Activated naive CD4-positive, alpha-beta T cell treated with anti-CD3 and anti-CD28 coated beads, Interleukin-2, amount 50 U/mL, for 16 hours (primary cell): ENCODE measurements at regions not wholly inside any gene's neighbourhood (a gene's known extent, or its start where the extent isn't known, plus 50 kb on each side); places are given as distances from the start of the nearest gene placed in this dataset.

ENCODE experiments used
- DNase-seq: peaks from one replicate; pipeline ENCODE4 v3.0.0-alpha.2; 2020

- no peak for DNase-seq
Observed at GRCh38 chr2:146038014-146038413, 1518.1 kb upstream of the ZEB2 start.

- no peak for DNase-seq
Observed at GRCh38 chr2:146037334-146037870, 1517.5 kb upstream of the ZEB2 start.

DNA sequence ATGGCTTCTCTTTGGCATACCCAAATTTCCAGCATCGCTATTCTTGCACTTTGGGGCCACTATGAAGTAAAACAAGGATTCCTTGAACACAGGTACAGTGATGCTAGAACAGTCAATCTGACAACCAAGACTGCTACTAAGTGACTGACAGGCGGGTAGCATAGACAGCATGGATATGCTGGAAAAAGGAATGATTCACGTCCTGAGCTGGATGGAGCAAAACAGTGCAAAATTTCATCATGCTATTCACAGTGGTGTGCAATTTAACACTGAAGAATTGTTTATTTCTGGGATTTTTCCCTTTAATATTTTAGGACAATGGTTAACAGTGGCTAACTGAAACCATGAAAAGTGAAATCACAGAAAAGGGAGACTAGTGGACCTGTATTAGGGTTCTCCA, 1511.2 kb upstream of the ZEB2 start:
- DNase-seq, result no peak

GRCh38 chr2:146027156-146027555, 1507.2 kb upstream of the ZEB2 start:
- no peak for DNase-seq

GRCh38 chr2:146025519-146025918, 1505.6 kb upstream of the ZEB2 start:
- no peak for DNase-seq

- no peak for DNase-seq
Observed at GRCh38 chr2:146024212-146024743, 1504.4 kb upstream of the ZEB2 start.

GRCh38 chr2:146004462-146004861, 1484.5 kb upstream of the ZEB2 start:
- no peak for DNase-seq

DNA sequence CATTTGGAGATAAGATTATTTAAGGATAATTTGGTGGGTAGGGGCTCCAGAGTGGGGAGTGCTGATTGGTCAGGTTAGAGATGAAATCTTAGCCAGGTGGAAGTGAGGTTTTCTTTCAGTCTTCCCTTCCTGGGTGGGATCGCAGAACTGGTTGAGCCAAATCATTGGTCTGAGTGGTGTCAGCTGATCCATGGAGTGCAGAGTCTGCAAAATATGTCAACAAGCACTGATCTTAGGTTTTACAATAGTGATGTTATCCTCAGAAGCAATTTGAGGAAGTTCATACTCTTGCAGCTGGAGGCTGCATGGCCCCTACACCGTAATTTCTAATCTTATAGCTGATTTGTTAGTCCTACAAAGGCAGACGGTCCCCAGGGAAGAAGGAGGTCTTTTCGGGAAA, 1483.4 kb upstream of the ZEB2 start:
- DNase-seq, result no peak

DNA sequence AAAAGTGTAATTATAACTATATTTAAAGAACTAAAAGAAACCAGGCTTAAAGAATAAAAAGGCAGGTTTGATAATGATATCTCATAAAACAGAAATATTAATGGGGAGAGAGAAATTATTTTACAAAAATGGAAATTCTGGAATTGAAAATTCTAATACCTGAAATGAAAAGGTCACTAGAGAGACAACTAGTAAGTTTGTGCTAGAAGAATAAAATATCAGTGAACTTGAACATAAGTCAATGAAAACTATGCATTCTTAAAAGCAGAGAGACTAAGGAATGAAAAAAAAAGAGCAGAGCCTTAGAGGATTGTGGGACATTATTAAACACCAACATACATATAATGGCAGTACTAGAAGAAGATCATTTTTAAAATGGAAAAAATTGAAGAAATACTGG, 1475.0 kb upstream of the ZEB2 start:
- no peak for DNase-seq

GRCh38 chr2:145992572-145992971, 1472.7 kb upstream of the ZEB2 start:
- no peak for DNase-seq

- DNase-seq, result no peak
Observed at GRCh38 chr2:145987793-145988192, 1467.9 kb upstream of the ZEB2 start.

GRCh38 chr2:145985517-145985916, 1465.6 kb upstream of the ZEB2 start:
- DNase-seq, result no peak

DNA sequence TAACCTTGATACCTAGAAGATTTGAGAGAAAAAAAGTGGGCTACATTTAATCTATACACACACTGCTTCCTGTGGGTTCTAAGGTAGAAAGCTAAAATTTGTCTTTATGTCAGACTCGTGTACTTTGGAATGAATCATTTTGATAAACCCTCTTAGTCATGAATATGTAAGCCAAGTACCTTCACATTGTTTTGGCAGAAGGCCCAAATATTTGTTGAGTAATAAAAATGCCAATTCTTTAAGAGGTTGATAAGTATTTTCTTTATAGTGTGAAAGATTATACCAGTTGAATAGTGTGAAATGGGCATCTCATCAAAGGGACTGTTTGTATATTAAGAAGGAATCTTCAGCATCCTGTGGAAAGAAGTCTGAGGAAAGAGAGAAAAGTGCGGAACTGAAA, 1464.7 kb upstream of the ZEB2 start:
- no peak for DNase-seq

DNA sequence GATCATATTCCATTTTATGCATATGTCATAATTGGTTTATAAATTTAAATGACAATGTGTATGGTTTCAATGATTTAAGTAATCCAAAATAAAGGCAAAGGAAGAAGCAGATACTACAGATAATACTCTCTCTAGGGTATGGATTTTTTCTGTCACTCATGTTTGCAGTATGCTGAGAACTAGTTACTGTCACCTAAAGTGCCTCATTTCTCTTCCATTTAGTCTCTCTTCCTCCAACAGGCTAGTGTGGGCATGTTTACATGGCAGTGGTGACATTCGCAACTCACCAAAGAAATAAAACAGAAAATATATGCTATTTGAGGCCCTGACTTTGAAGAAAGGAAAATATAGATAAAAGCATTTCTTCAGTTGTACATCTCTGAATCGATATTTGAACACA, 1460.4 kb upstream of the ZEB2 start:
- no peak for DNase-seq

DNA sequence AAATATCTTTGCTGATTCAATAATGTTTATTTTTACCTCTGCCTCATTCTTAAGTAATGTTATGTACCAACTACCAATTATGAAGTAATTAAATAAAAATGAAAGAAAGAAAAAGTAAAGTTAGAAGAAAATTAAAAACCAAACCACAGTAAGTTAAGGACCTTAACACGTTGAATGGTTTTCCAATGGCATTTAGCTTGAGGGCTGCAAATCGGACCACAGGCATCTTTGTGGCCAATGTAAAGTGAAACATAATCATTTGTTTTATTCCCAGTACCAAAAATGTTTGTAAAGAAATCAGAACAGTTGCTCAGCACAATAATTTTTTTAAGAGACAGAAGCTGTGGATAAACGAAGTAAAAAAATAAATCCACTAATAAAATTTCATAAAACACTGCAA, 1455.5 kb upstream of the ZEB2 start:
- DNase-seq, result no peak

GRCh38 chr2:145961846-145962245, 1441.9 kb upstream of the ZEB2 start:
- no peak for DNase-seq

DNA sequence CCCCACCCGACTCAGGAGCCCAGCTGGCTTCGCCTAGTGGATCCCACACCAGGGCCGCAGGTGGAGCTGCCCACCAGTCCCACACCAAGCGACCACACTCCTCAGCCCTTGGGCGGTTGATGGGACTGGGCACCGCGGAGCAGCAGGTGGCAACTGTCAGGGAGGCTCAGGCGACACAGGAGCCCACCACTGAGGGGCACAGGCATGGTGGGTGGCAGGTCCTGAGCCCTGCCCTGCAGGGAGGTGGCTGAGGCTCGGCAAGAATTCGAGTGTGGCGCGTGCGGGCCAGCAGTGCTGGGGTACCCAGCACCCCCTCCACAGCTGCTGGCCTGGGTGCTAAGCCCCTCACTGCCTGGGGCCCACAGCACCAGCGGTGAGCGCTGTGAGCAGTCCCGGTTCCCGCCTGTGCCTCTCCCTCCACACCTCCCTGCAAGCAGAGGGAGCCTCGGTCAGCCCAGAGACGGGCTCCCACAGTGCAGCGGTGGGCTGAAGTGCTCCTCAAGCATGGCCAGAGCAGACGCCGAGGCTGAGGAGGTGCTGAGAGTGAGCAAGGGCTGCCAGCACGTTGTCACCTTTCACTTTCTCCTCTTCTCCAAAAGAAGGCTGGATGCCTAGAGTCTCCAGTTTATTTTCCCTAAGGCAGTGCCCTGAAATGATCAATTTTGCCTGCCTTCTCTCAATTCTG, 1440.7 kb upstream of the ZEB2 start:
- DNase-seq, result no peak

- no peak for DNase-seq
Observed at GRCh38 chr2:145958611-145959010, 1438.7 kb upstream of the ZEB2 start.

DNA sequence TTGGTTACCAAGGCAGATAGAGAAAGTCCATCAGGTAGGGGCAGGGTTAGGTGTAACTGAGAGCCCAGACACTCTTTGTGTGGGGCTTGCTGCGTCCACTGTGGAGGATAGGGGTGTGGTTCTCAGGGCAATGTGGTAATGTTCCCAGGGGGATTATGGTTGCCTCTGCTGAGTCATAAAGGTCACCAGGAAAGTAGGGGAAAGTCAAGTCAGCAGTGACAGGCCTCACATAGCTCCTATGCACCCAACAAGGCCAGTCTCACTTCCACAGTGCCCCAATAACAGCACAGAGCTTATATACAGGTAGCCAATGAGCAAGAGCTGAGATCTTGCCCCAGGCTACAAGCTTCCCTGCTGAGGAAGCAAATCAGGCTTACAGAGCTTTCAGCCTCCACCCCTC, 1438.0 kb upstream of the ZEB2 start:
- DNase-seq, result no peak

DNA sequence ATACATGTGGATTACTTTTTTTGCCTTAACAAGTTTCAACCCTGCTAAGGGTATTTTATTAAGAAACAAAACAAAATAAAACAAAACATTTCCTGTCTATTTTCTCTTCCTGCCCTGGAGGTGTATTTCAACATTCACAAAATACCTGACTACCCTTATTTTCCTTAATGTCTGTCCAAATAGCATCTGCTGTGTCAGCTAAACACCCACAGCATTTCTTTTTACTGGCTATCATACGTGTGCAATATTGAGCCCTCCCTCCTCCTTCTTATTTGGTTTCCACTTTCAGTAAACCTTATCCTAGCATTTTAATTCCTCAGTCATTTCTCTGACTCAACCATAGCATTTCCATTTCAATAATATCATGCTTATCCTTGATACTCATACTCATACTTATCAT, 1420.0 kb upstream of the ZEB2 start:
- no peak for DNase-seq

DNA sequence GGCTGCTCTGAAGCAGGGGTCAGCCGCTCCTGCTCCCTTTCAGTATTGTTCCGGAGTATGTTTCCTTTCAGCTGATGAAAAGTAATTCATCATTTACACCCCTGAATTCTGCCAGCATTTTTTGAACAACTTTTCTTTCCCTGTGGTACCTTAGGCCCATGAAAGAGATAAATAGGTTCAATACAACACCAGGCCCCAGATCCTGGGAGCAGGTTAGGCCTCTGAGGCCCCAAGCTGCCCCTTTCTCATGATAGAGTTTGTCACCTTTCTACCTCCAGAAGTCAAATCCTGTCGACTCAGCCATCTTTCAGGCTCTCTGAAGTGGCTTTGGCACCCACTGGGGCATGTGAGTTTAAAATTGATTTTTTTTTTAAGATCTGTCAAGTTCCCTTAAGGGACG, 1415.1 kb upstream of the ZEB2 start:
- DNase-seq, result no peak

DNA sequence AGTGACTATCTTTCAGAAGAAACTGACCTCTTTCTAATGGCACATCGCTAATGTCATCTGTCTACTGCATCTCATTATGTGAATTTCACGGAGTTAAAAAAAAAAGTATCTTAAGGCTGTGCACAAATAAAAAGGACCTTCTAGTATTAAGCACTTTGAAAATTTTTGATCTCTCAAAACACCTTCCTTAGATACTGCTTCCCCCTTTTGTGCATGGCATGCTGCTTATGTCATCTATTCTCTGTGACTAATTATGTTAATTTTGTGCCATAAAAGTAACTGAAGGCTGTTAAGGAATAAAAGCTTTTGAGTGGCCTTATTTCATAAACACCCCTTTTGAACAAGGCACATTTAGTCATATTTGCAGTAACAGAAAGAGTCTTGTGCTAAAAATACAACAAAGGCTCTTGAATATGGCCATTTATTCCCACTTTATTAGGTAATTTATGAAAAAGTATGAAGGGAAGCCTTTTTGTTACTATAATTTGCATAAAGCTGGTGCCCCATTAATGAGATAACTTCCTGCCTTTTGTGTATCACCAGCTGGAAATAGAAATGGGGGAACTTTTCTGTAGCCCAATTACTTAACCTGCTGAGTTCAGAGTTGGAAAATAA, 1412.0 kb upstream of the ZEB2 start:
- no peak for DNase-seq

DNA sequence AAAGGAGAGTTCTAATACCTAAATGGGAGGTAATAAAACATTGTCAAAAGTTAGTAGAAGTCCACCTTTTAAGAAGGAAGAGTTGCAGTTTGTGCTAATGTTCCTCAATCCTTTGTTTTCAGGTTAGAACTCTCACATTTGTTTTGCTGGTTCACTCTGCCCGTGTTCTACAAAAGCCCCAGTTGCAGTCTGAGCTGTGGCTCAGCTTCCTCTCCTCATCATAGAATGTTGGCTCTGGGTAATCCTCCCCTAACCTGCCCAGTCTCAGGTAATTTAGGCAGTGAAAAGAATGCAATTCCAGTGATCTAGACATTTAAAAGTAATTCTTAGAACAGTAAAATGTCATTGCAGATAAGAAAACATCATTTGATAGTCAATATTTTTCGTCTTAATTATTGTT, 1410.4 kb upstream of the ZEB2 start:
- no peak for DNase-seq

- no peak for DNase-seq
Observed at GRCh38 chr2:145927131-145927950, 1407.4 kb upstream of the ZEB2 start.
